K562 (cell line): ENCODE measurements at regions not wholly inside any gene's neighbourhood (a gene's known extent, or its start where the extent isn't known, plus 50 kb on each side); places are given as distances from the start of the nearest gene placed in this dataset.

Experiments
- ATAC-seq: fragments of 200-7000 bp; cut with Tn5 transposase; 3 replicates; pipeline ENCODE4 v1.9.1; 2020; ENCODE audit warnings: moderate library complexity
- BruUV-seq: library from RNA; stranded (reverse); fragments of 400-500 nt; replicated peaks from 2 replicates; lab custom pipeline; 2021; lab: Mats Ljungman, UMichigan
- CTCF ChIA-PET: fragments of 300-600 bp; formaldehyde crosslinking; extraction: SDS; loops from one replicate; lab custom pipeline; 2021; ENCODE audit warnings: low intra/inter-chr PET ratio; lab: Yijun Ruan, JAX
- POLR2A ChIA-PET: fragments of 300-600, 350-650 bp; sonication (Branson Sonifier 250); formaldehyde crosslinking; extraction: SDS; loops from one replicate; lab custom pipeline; 2021; ENCODE audit warnings: antibody characterized with exemption, inconsistent platforms; lab: Yijun Ruan, JAX
- DNase-seq, 4 experiments: peaks; one replicate each; pipeline versions ENCODE4 v3.0.0 to v3.0.0-alpha.2; 2011 to 2018; ENCODE audit warnings: low spot score in 3 of 4, mixed read lengths in 3 of 4; ENCODE audit errors: extremely low read depth in 1 of 4
- FAIRE-seq: peaks from 2 replicates; lab custom pipeline; 2011; peaks lifted over from hg19 to GRCh38; lab: Jason Lieb, UNC
- H2AFZ ChIP-seq: 2 replicates; pipeline ENCODE4 v1.6.0; 2011; ENCODE audit warnings: low read depth, low read length, control low read depth, inconsistent platforms
- H3K27ac ChIP-seq: fragments of 200-600 bp; 3 replicates; pipeline ENCODE4 v1.8.0; 2011; ENCODE audit warnings: low read depth, mild to moderate bottlenecking, control low read depth, inconsistent platforms, low read length, moderate library complexity, mixed read lengths; ENCODE audit errors: extremely low read depth
- H3K27me3 ChIP-seq, 2 experiments: fragments of 300-600 bp in 1 of 2; 2 replicates in 1 of 2; 3 replicates in 1 of 2; pipeline versions ENCODE4 v1.6.0 to v1.8.0; 2011; ENCODE audit warnings: inconsistent platforms in 2 of 2, low read length in 2 of 2, mild to moderate bottlenecking in 1 of 2, mixed read lengths in 1 of 2, moderate library complexity in 1 of 2; ENCODE audit not compliant: control insufficient read depth in 2 of 2, insufficient read depth in 2 of 2
- H3K36me3 ChIP-seq: fragments of 300-600 bp; 3 replicates; pipeline ENCODE4 v1.8.0; 2011; ENCODE audit warnings: mild to moderate bottlenecking, low read length, inconsistent platforms; ENCODE audit not compliant: control insufficient read depth, insufficient read depth
- H3K4me1 ChIP-seq, 2 experiments: fragments of 200-600 bp in 1 of 2; replicated peaks in 1 of 2; 2 replicates in 1 of 2; 3 replicates in 1 of 2; pipeline versions ENCODE4 v1.5.1 to v1.8.0; 2011; ENCODE audit warnings: inconsistent platforms in 2 of 2, low read length in 2 of 2, mild to moderate bottlenecking in 1 of 2, mixed read lengths in 1 of 2, moderate library complexity in 1 of 2; ENCODE audit not compliant: control insufficient read depth in 2 of 2, insufficient read depth in 2 of 2
- H3K4me2 ChIP-seq: 2 replicates; pipeline ENCODE4 v1.6.1; 2011; ENCODE audit warnings: low read length, control low read depth, inconsistent platforms, mixed read lengths; ENCODE audit not compliant: insufficient read depth
- H3K4me3 ChIP-seq: fragments of 200-600 bp; sonication (generic), shearing (Covaris generic); 2 replicates; pipeline ENCODE4 v1.5.1; 2016; ENCODE audit warnings: control low read depth, inconsistent platforms
- H3K79me2 ChIP-seq: fragments of 200-600 bp; 3 replicates; pipeline ENCODE4 v1.8.0; 2011; ENCODE audit warnings: low read length, inconsistent platforms; ENCODE audit not compliant: control insufficient read depth, insufficient read depth
- H3K9ac ChIP-seq, 2 experiments: 2 replicates each; pipeline versions ENCODE4 v1.6.0 to v1.6.1; 2011; ENCODE audit warnings: low read depth in 2 of 2, low read length in 2 of 2, control low read depth in 1 of 2, inconsistent platforms in 1 of 2, mild to moderate bottlenecking in 1 of 2, mixed read lengths in 1 of 2; ENCODE audit not compliant: insufficient read depth in 1 of 2
- H3K9me1 ChIP-seq: one replicate; pipeline ENCODE4 v1.6.0; 2011; ENCODE audit warnings: inconsistent platforms, mild to moderate bottlenecking, low read length, moderate library complexity; ENCODE audit not compliant: control insufficient read depth, insufficient read depth
- H3K9me3 ChIP-seq: replicated peaks from 2 replicates; pipeline ENCODE4 v1.5.1; 2011; ENCODE audit warnings: low read depth, low read length, inconsistent platforms; ENCODE audit not compliant: control insufficient read depth, insufficient read depth
- H4K20me1 ChIP-seq: replicated peaks from 2 replicates; pipeline ENCODE4 v1.6.1; 2011; ENCODE audit warnings: low read length, inconsistent platforms, mixed read lengths; ENCODE audit not compliant: control insufficient read depth, insufficient read depth
- WGBS: fragments of 100-300 bp; shearing (Covaris generic); methylation state at CpG from one replicate; pipeline ENCODE4 v1.1.6; 2016; ENCODE audit warnings: low coverage, mixed read lengths; ENCODE audit not compliant: insufficient coverage; ENCODE audit errors: missing lambda C conversion rate; 5-methylcytosine and 5-hydroxymethylcytosine counted together
- in situ Hi-C: fragments of 300-500 bp; cut with MboI; formaldehyde crosslinking; loops from 4 replicates; pipeline ENCODE4 v1.15.0; 2018; ENCODE audit warnings: inconsistent platforms, mixed read lengths
- intact Hi-C: fragments of 100-400 bp; cut with micrococcal nuclease; formaldehyde crosslinking; loops from 2 replicates; pipeline ENCODE4 v1.14.2; 2022
- TF ChIP-seq, protein P1 (sequence below), 2 experiments: fragments of 450-650 bp in 1 of 2; sonication (generic) in 1 of 2; formaldehyde crosslinking in 1 of 2; IDR thresholded peaks; 2 replicates each; pipeline versions ENCODE4 v1.7.1 to v1.9.0; 2016 to 2022; ENCODE audit warnings: inconsistent platforms in 1 of 2, mild to moderate bottlenecking in 1 of 2, missing genetic modification reagents in 1 of 2
- TF ChIP-seq, protein P2 (sequence below): conservative IDR thresholded peaks from 2 replicates; pipeline ENCODE4 v1.6.1; 2011; ENCODE audit warnings: low read depth, mild to moderate bottlenecking, low read length; ENCODE audit not compliant: control insufficient read depth

DNA sequence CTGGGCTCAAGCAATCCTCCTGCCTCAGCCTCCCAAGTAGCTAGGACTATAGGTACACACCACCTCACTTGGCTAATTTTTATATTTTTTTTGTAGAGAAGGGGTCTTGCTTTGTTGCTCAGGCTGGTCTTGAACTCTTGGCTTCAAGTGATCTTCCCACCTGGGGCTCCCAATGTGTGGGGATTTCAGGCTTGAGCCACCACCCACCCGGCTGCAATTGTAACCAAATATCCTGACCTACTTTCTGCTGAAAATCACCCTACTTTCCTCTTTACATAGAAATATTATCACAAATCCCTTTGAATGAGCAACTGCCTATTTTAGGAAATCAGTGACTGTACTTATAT lies 59.6 kb upstream of the ZNF608 start:
- peaks cover 4 to 12% of the 10 kb centered on the region in 2 experiments; a peak in 4 of 5 replicates for H3K4me1 ChIP-seq
- H3K4me2 ChIP-seq = no peak overlapping the region; the same call in 1 of the 2 replicates
- no peaks in the 10 kb centered on the region for H3K36me3 ChIP-seq
- TF ChIP-seq, protein P1, sequence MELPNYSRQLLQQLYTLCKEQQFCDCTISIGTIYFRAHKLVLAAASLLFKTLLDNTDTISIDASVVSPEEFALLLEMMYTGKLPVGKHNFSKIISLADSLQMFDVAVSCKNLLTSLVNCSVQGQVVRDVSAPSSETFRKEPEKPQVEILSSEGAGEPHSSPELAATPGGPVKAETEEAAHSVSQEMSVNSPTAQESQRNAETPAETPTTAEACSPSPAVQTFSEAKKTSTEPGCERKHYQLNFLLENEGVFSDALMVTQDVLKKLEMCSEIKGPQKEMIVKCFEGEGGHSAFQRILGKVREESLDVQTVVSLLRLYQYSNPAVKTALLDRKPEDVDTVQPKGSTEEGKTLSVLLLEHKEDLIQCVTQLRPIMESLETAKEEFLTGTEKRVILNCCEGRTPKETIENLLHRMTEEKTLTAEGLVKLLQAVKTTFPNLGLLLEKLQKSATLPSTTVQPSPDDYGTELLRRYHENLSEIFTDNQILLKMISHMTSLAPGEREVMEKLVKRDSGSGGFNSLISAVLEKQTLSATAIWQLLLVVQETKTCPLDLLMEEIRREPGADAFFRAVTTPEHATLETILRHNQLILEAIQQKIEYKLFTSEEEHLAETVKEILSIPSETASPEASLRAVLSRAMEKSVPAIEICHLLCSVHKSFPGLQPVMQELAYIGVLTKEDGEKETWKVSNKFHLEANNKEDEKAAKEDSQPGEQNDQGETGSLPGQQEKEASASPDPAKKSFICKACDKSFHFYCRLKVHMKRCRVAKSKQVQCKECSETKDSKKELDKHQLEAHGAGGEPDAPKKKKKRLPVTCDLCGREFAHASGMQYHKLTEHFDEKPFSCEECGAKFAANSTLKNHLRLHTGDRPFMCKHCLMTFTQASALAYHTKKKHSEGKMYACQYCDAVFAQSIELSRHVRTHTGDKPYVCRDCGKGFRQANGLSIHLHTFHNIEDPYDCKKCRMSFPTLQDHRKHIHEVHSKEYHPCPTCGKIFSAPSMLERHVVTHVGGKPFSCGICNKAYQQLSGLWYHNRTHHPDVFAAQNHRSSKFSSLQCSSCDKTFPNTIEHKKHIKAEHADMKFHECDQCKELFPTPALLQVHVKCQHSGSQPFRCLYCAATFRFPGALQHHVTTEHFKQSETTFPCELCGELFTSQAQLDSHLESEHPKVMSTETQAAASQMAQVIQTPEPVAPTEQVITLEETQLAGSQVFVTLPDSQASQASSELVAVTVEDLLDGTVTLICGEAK (IDR thresholded peaks at IDR 0.05) = no peak
- TF ChIP-seq, protein P1 (CRISPR knock-in tag; IDR thresholded peaks at IDR 0.05) = no peak
- TF ChIP-seq, protein P2, sequence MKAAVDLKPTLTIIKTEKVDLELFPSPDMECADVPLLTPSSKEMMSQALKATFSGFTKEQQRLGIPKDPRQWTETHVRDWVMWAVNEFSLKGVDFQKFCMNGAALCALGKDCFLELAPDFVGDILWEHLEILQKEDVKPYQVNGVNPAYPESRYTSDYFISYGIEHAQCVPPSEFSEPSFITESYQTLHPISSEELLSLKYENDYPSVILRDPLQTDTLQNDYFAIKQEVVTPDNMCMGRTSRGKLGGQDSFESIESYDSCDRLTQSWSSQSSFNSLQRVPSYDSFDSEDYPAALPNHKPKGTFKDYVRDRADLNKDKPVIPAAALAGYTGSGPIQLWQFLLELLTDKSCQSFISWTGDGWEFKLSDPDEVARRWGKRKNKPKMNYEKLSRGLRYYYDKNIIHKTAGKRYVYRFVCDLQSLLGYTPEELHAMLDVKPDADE = no peak
- H3K9ac ChIP-seq = no peak overlapping the region
- H3K79me2 ChIP-seq = peaks cover 17% of the 10 kb centered on the region
- DNase-seq (no peak), FAIRE-seq (no peak), ATAC-seq (no peak)
- WGBS = 50% methylated on average over 1 of the region's 1 CpG
- no peaks in the 10 kb centered on the region for H3K27me3 ChIP-seq
- no peaks in the 10 kb centered on the region for H3K9me1 ChIP-seq
- H3K9me3 ChIP-seq = no peaks in the 10 kb centered on the region
- intact Hi-C loops (no loop called here), in situ Hi-C loops (no loop called here)
- BruUV-seq = no TSS peak
- no peaks in the 10 kb centered on the region for H4K20me1 ChIP-seq
- H3K4me3 ChIP-seq = no peak overlapping the region
- ChIA-PET CTCF (no interaction called here), POLR2A (interaction anchor here (1.1 to 2.0 kb wide), 2 partner anchors 10 to 12 kb away, joined by 3 to 5 read pairs; no protein-coding TSS in a partner anchor)
- H2AFZ ChIP-seq = peak overlapping the region; percentile 89
- H3K27ac ChIP-seq = no peak overlapping the region
